Central memory CD4-positive, alpha-beta T cell (primary cell): ENCODE measurements at regions not wholly inside any gene's neighbourhood (a gene's known extent, or its start where the extent isn't known, plus 50 kb on each side); places are given as distances from the start of the nearest gene placed in this dataset.

Experiments used
- DNase-seq: peaks from one replicate; pipeline ENCODE4 v3.0.0; 2022

DNA sequence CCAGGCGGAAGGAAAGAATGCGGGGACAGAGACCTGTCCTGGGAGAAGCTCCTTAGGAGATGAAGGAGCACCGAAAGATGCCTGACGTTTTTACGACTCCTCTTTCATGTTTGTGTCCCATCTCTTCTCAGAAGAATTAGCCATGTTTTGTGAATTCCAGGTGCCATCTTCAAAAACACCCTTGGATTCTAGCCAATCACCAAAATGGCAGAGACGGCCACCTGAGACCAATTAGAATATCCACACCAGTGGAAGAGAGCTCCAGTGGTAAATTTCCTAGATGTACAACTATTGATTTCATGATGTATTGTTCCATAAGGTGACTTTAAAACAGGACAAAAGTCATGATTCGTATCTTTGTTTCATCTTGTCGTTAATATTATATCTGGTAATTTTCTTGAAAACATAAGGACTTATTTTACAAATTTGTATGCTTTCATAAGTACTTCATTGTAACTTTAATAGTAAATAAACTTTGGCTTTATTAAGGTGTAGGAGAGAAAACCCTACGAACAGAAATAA is 62.3 kb upstream of the NUDT4 start:
- DNase-seq: no peak

DNA sequence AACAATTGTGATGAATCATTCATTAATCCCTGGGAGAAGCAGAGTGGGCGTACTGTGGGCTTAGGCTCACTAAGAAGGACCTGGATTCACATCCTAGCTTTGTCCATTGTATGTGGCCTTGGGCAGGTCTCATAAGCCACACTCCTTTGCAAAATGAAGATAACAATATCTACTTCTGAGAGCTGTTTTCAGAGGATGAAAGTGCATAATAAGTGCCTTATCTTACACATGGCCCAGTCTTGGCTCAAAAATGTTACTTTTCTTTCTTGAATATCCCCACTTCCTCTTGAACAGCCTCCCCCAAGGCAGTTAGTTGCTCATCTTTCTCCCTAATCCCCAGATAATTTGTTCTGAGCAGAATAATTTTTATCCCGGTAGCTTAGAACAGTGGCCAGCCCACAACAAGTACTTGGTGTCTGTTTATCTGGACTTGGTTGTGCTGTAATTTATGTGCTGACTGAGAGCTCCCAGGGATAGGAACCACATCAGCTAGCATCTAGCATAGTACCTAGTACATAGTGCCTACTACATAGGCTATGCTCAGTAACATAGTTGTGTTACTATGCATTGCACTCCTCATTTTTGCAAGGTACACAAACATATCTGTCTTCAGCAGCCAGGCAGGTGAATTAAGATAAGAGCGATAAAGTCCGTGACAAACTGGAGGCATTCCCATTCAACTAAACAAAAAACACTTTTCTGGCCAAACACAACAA is 61.7 kb upstream of the NUDT4 start:
- DNase-seq: no peak

DNA sequence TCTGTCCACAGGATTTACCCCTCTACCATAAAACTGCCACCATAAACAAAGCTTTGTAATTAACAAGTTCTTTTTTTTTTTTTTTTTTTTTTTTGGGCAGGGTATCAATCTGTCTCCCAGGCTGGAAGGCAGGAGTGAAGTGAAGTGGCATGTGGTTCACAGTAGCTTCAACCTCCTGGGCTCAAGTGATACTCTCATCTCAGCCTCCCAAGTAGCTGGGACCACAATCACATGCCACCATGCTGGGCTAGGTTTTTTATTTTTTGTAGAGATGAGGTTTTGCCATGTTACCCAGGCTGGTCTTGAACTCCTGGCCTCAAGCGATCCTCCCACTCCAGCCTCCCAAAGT is 61.1 kb upstream of the NUDT4 start:
- DNase-seq: no peak

DNA sequence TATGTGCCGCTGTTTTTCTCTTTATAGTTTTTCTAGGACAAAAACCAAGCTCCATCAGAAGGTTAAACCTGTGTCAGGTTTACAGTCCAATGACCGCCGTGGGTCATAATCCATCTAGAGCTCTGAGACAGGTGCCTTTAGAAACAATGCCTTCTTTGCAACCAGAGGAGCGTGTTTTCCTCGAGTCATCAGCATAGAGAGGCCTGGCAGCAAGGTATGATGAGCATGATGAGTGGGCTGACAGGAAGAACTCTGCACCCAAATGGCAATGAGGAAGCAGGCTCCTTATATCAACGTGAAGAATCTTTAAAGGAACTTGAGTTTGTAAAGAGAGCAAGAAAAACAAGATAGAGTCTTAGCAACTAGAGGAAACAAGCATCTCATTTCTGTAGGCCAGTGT is 60.5 kb upstream of the NUDT4 start:
- no peak for DNase-seq

DNA sequence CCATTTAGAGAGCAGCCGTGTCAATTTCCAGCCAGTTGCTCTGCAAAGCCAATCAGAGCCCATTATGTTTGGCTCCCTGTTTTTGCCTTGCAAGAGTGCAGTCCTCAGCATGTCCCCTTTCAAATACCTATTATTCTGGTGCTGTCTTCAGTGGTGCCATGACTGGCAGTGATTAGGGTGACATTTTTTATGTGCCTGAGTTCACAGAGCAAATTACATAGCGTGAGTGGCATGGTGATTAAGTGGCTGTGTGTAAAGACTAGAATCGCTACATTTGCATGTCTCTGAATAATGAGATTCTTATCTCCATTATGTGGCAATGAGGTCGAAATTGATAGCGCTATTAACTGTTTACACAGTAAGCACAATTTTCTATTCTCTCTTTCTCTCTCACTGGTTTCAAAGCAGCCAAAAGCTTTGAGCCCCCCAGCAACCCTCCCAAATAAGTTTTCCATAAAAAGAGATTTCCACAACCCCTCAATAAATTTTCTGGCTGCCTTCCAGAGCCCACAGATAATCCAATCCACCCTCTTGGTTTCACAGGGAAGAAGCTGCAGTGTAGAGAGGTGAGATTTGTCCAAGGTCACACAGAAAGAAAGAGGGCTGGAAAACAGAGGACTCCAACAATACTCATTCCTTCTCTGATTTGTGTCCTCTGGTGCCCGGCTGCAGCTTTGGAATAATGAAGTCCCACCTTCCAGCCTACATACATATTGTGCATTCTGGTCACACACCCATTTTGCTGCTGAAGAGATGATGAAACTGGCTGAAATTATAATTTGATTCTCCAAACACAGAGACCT is 58.8 kb upstream of the NUDT4 start:
- no peak for DNase-seq

DNA sequence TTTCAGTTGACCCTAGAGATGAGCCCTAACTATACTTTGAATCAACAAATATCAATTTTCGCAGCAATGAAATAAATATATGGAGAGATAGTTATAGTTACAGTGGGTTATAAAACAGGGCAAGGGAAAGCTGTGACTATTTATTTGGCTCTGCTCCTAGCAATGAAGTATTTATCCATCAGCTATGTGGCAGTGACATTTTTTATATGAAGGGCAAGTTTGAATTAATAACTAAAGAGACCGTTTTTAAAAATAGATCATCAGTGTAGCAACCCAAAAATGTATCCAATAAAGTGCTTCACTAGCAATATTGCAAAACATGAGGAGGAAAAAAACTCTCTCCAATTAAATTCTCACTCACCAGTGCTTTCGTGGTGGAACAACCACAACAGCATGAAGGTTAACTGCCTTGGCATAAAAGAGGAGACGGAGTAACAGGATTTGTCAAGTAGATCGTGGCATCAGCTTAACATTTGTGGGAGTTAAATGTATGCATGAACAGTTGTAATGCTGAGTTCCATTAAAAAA is 58.1 kb upstream of the NUDT4 start:
- DNase-seq: no peak

DNA sequence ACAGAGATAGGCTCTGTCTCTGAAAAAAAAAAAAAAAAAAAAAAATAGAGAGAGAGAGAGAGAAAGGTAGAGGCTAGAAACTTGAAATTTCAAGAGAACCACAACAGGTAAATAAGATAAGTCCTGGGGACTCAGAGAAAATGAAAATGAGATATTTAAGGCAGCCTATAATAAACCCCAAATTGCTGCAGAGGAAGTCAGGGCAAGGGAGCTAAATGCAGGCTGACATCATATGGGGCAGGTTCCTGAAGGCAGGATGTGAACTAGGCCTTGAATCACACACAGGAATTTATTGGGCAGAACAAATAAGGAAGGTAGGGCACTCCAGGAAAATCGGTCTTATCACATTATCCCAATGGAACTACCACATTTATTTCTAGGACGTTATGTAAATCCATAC is 54.9 kb upstream of the NUDT4 start:
- no peak for DNase-seq

DNA sequence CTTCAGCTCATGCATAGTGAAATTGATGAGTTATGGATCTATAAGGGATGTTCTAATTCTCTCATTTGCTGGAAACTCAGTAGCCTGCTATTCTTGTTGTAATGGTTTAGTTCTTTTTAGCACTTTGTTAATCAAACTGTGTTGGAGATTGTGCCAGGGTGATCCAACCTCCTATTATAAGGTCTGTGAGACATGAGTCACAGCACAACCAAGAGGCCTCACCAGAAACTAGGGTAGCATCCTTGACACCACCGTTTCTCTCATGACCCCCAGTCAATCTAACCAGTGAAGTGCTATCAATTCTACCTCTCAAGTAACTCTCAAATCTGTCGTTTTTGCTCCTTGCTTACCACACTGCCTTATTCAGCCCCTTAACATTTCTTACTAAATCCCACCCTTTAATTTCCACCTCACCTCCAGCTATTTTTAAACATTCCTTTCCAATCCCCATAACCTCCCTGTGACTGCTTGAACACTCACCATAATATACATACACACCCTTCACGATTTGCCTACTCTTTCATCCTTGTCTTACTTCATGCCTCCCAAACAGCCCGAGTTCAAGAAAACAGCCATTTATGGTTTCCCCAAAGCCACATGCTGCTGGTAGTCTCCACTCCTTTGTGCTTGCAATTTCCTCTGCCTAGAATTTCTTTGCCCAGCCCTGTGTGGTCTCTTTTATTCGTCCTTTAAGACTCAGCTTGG is 53.9 kb upstream of the NUDT4 start:
- DNase-seq: no peak

DNA sequence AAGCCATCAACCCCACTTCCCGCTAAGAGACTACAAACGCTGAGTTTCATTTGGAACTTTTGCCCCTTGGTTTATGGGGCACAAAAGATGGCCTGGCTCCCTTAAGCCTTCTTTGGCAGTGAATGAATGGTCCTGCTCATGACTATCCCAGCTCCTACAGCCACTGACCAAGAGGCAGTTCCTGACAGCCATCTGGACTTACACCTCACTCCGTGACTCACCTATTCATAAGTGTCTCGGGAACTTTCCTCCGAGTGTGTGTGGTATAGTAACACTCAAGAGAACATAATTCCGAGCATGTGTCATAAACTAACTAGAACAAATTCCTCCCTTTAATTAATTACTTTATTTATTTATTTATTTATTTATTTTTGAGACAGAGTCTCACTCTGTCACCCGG is 51.9 kb upstream of the NUDT4 start:
- DNase-seq: no peak
